HCEC 1CT (cell line): ENCODE measurements at regions not wholly inside any gene's neighbourhood (a gene's known extent, or its start where the extent isn't known, plus 50 kb on each side); places are given as distances from the start of the nearest gene placed in this dataset.

Experiments
- DNase-seq: peaks from one replicate; pipeline ENCODE4 v3.0.0-alpha.2; 2017

DNA sequence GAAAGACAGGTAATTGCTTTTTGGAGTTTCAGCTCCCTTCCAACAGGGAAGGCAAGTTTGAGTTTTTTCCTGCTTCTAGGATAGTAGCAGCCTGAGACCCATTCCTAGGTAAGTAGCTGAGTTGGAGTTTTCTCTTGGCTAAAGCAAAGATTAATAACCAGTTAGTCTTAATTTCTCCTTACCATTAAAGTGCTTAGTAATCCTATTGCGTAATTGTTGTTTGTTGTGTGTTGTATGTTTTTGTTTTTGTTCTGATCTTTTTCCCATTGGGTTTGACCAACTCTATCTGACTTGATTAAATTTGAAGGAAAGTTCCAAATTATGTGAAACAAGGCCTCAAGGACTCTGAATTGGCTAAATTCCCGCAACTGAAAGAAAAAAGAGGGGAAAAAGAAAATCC lies 83.5 kb downstream of the TBX22 start:
- no peak for DNase-seq

DNA sequence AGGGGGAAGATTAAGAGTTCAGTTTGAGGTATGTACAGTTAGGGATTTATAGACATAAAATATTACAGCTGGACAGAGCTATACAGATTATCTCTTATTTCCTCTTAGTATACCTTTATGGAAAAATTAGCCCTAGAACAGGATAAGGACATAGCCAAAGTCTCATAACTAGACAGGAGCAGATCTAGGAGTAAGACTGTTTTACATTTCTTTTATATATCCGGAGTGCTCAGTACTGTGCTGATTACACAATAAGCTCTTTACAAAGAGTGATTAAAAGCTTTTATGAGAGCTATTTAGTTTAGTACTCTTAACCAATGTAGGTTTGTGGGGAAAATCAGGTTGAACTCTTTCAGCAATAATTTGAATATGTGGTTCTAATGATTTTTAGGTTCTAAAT lies 105.8 kb downstream of the TBX22 start:
- no peak for DNase-seq

DNA sequence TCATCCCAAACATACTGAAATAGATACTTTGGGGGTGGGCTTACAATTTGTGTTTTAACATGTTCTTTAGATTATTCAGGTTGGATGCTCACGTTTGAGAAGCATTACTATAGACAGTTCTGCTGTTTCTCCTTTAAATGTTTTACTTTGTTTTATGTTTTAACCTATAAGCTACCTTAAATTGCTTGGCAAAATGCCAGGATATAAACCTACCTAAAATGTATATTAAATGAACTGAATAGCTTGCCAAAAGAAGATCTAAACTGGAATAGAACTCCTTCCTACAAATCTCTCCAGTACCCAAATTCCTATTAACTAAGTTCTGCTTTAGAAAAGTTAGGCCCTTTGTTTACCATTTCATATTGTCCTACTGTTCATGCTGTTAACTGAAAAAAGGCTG lies 124.4 kb downstream of the TBX22 start:
- no peak for DNase-seq

DNA sequence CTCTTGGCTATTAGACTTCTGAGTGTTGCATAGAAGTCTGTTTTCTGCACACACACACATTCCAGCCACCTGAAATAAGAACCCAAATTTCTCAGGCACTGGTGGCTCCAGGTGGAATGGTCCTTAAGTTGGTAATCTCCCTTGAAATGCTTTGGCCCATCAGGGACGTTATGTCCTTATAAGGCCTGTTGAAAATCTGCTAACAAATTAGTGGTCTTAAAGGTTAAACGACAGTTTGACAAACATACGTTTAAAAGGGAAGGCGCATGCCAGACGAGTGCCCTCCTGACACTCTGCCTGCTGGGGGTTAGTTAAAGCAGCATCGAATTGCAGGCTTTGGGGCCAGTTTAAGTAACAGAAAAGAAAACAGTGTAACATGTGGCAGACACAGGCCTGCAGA lies 125.0 kb downstream of the TBX22 start:
- DNase-seq = no peak

DNA sequence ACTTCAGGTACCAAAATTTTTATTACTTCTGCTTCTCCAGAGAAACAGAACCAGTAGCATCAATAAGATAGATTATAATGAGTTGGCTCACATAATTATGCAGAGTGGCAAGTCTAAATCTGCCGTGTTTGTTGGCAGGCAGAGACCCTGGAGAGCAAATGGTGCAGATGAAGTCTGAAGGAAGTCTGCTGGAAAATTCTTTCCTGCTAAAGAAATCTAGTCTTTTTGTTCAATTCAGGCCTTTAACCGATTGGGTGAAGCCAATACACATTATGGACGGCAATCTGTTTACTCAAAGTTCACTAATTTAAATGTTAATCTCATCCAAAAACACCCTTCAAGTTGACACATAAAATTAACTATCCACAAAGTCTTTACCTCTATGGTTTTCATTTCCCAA lies 156.0 kb downstream of the TBX22 start:
- no peak for DNase-seq

DNA sequence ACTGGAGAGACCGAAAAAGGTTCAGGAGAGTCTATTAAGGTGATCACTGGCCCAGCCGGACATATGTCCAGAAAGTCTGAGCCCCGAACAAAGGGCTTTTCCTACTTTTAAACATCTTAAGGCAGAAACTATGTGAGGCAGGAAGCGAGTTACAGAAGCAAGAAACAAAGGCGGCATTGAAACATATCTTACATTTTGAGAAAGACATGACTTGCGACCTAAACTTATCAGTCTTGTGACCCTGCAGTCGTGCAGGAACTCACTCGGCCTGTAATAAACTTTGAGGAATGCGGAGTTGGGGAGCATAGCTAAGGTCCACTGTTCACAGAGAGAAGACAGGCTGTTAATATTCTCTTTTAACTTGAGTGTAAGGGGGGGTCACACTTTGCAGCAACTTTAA lies 158.7 kb downstream of the TBX22 start:
- no peak for DNase-seq

DNA sequence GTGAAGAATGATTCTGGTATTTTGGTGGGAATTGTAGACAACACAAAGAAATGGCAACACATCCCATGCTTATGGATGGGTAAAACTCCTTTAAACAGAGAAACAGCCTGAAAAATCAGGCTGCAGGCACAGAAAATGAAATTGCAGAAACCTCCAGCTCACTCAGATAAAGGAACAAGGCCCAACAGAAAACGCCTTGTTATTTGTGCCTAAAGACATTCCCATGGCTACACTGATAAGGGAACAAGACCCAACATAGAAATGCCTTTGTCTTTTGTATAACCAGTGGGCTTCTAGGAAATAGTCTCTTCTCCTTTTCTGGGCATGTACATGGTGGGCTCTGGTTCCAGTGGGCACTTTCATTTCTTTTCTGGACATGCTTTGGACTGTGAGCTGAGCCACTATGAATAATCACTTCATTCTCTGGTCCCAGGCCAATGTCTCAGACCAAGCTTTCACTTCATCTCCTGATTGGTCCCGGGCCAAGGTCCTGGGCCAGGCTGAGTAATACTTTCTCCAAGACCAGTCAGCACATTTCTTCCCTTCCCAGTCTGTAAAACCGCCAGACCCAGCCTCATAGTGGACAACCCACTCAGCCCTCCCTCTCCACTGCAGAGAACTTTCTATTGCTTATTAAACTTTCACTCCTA lies 160.5 kb downstream of the TBX22 start:
- DNase-seq = no peak

DNA sequence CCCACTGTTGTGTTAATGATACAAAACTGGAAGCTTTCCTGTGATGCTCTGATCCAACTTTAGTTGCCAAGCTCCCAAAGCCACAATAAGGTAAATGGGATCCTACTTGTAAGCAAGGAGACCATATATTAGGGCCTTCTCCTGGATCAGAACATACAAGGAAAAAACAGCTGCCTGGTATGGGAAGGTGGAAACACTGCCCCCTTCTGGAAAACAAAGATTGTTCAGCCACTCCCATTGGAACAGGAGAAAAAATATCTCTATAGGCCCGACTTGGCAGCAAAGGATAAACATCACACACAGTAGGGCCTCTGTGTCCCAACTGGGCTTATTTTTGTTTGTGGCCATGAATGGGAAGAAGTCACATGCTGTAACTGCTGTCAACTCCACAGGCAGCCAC lies 166.5 kb downstream of the TBX22 start:
- no peak for DNase-seq

DNA sequence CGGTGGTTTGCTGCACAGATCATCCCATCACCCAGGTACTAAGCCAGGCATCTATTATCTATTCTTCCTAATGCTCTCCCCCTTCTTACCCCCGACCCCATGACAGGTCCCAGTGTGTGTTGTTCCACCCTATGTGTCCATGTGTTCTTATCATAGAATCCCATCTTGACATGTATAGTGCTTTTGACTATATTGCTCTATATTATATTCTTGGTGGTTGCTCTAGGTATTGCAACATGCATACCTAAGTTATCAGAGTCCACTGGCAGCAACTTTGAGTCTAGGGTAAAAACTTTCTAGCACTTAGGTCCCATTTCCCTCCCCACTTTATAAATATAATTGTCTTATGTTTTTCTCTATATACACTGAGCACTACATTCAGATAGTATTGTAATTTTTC lies 170.3 kb downstream of the TBX22 start:
- no peak for DNase-seq

DNA sequence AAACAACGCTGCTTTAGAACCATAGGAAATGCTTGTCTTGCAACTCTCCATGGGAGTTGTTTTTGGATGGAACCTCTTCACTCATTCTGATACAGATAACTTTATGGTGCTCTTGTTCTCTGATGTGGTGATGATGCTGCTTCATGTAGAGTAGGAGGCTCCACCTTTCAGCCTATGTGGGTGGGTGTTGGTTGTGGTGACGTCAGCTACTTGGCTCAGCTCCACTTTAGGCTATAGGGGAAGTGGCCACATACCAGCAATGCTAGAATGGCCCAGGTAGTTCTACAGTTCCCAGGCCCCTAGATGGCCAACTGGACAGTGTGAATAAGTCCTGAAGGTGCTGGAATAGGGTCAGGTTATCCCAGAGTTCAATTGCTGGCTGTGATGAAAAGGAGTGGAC lies 192.1 kb downstream of the TBX22 start:
- no peak for DNase-seq

DNA sequence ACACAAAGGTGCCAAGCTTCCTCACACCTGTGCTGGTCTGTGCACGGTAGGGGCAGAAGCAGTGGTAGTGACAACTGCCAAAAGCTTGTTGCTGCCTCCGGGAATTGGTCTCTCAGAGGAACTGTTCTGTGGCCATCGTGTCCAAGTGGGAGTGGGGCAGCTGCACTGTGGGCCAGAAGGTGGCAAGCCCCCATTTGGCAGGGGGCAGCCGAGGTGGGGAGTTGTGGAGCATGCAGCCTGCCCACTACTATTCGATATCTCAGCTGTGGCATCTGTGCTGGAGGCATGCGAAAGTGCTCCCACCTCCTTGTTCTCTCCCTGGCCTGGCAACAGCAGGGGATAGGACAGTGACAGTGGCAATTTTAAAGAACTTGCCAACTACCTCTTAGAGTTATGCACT lies 192.8 kb downstream of the TBX22 start:
- no peak for DNase-seq

DNA sequence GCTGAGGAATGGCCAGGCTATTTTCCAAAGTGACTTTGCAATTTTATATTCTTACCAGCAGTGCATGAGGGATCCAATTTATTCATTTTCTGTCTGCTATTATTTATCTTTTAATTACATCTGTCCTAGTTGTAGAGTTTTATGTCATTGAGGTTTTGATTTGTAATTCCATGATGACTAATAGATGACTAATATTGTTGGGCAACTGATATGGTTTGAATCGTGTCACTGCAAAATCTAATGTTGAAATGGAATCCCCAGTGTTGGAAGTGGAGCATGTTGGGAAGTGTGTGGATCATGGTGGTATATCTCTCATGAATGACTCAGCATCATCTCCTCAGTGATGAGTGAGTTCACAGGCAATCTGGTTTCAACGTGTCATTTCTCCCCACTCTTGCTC lies 201.5 kb downstream of the TBX22 start:
- DNase-seq = peak; percentile 5

DNA sequence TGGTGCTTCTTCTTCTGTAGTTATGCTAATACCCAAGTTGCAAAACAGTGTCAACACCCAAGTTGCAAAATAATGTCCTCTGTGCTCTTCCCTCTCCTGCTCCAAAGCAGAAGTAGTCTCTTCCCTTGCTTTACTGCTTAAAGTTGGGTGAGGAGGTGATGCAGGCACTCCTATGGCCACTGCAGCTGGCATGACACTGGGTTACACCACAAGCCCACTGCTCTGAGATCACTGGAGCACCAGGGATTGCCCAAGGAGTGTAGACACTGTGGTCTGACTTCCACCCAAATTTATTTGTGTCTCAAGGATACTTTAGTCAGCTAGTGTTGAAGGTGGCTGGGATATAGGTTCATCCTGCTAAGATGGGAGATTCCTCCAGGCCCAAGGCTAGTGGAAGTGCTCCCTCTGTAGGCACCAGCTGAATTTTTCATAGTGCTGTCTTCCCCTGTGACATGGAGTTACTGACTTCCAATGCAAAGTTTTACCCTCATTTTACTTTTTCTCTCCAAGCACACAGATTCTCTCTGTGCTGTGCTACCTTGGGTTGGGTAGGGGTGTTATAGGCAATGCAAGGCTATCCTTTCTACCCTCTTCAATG lies 196.2 kb upstream of the TENT5D start:
- DNase-seq = no peak

DNA sequence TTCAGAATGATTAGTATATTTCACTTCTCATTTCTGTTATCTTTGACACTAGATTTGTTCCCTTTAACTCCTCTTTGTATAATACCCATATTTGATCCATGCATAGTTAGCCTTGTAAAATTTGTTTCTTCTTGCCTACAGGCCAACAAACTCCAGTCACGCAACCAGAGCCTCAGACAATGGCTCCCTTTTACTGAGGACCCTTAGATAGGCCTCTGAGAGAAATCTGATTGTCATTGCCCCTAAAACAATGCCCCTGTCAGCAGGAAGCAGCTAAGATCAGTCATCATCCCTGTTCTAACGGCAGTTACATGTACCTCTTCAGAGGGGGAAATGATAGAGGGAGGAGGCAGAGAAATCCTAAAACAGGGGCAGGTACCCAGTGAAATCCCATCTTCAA lies 190.6 kb upstream of the TENT5D start:
- DNase-seq = no peak

DNA sequence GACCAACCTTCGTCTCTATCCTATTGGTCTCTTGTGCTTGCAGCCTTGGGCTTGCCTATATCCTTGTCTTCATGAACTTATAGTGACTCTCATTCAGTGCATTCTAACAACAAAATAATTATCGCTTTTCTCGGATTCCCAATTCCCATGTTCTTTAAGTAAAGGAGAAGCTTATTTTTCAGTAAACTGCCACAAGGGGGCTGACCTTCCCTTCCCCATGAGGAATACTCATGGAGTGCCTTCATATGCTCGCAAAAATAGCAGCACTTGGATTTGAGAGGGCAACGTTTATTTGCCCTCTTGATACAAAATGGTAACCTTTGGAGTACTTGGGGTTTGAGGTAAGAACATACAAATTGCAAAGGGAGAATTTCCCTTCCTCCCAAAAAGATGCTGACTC lies 183.2 kb upstream of the TENT5D start:
- DNase-seq = no peak

DNA sequence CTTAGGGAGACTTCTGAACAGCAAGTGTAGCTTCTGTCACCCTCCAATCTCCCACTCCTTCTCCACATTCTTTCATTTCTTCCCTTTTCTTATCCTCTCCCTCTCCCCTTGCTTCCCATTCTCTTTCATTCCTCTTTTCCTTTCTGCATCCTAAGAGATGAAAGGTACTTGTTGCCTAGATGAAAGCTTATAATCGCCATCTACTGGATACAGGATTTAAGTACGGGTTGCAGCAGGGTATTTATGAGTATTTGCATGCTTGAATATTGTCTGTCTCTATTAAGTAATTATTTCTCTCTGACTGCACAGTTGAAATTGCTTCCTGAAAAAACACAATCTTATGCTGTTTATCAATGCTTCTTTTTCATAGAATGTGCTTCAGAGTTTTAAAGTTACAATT lies 174.0 kb upstream of the TENT5D start:
- DNase-seq = no peak

DNA sequence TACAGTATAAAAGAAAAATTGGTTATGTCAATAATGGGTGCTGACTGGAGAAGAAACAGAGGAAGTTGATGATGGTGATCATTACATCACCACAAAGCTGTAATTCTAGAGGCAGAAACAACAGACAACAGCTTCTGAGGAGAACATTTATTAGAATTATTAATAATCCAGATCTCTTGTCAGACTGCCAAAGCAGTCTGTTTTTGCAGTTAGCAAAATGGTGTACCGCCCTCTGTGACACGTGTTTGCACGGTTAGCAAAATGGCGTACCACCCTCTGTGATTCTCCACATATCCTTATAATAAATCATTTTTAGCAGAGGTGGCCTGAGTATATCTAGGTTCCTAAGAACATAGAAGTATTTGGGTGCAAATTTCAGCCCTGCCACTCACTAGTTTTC lies 154.0 kb upstream of the TENT5D start:
- no peak for DNase-seq

DNA sequence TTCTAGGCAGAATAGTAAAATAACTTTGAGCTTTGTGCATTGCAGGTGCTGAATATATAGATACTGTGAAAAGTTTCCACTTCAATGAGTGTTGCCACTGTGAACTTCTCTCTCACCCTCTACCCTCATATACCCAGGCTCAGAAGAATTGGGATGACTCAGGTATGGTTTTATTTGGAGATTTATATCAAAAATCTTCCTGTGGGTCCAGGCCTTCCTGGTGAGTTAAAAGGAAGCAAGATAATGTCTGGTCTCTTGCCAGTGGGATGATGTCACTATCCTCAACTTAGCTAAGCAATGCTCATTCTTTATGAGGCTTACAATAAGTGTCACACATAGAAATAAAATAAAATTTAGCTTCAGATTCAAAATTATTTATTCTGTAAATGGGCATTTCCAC lies 153.3 kb upstream of the TENT5D start:
- no peak for DNase-seq

DNA sequence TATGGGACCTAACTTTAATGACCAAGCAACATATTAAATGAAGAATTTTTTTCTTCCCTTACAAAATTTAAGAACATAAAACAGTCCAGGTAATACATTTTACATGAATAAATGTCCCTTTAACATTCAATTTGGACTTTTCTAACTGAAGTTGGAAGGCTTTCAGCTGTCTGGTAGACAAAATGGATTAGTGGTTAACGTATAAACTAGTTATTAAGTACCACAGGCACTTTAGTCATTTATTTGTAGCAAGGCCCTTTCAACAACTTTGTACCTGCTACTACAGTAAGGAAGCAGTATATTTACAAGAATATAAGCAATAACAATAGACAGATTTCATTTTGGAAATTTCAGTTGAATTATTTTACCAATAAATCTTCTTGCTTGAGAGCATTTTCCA lies 152.5 kb upstream of the TENT5D start:
- DNase-seq = no peak

DNA sequence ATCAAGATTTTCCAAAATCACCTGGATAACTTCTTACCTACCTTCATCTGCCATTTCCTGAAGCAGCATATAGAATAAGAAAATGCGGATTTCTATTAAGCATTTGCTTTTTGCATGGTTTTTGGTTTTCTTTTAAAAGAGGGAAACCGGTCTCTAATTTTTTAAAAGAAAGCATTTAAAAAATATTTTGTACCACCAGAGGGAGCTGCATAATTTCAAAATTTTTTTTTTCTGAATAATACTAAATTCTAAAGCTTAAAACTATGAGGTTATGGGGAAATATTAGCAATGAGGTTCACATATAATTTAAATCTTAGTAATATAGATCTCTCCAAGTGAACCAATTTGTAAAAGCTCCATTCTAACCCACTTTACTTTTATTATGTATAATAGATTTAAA lies 137.7 kb upstream of the TENT5D start:
- DNase-seq = no peak

DNA sequence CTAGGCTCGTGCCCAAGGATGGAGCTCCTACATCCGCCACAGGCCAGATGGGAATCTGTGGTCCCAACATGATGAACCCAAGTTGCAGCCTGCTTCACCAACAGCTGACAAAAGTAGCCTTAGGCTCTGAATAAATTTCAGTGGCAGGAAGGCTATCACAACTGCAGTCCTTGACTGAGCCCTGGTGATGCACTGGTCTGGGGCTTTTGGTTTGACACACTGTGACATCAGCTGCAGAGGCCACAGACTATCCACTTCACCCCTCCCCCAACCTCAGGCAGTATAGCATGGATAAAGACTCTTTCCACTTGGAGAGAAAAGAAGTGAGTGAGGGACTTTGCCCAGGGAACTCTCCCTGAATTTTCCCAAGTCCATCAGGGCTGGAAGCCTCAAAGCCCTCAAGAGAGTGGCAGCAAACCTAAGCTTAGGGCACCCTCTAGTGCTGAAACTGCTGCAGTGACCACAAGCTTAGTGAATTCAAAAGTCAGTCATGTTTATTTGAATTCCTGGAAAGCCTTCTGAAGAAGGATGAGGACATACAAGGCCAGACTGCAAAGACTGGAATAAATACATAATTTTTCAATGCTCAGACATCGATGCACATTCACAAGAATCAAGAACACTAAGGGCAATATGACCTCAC lies 135.0 kb upstream of the TENT5D start:
- no peak for DNase-seq

DNA sequence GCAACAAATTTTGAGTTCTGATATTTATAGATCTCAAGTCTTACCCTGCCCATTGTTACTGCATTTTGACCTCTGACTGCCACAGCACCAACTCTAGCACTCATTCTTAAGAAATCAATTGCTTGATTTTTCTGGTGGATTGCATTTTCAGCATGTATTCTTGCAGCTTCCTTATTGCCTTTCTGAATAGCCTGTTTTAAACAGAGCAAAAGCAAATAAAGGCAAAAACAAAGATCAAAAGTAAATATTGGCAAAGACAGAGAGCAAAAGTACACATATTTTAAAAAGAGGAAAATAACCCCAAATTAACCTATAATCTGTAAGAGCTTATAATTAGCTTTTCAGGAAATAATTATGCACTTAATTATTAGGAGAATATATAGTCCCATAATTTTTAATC lies 129.4 kb upstream of the TENT5D start:
- no peak for DNase-seq

DNA sequence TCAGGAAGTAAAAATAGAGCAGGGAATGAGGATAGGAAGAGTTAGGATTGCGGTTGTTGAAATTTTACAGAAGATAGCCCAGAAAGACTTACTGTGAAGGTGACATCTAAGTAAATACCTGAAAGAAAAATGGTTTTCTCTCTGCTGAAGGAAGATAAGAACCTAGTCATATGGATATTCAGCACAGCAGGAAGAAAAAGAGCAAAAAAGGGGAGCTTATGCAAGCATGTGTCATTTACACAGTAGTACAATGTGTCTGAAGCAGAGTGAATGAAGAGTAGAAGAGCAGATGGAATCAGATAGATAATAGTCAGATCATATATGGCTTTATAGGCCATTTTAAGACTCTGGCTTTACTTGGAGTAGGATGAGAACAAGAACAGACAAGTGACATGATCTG lies 126.9 kb upstream of the TENT5D start:
- DNase-seq = no peak

DNA sequence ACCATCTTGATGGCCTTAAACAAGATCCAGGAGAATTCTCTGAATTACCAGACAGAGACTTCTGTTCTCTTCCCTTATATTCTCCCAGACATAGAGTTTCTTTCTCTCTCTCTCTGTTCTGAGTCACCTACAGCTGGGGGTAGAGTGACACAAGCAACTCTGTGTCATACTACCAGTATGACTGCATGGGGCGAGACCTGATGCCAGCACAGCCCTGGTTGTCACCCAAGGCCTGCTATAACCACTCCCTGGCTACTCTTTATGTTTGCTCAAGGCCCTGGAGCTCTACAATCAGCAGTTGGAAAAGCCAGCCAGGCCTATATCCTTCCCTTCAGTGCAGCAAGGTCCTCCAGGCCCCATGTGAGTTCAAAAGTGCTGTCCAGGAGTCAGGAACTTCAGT lies 114.2 kb upstream of the TENT5D start:
- no peak for DNase-seq

DNA sequence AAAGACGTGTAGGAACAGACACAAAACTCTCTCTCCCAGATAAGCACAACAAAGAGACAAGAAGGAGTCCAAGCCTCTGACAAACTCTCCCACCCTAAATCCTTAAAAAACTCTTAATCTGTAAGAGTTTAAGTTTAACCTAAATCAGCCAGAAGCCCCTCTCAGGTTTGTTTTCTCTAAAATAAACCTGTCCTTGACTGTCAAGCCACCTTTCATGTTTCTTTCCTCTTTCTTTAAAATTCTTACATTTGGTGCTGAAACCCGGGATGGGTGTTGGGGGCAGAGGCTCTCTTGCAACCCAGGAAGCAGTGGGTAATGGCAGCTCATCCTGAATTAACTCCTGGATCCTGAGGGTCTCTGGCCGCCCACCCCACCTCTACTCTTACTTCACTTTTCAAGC lies 107.8 kb upstream of the TENT5D start:
- DNase-seq = no peak
